HG03066 (cell line): ENCODE measurements at regions not wholly inside any gene's neighbourhood (a gene's known extent, or its start where the extent isn't known, plus 50 kb on each side); places are given as distances from the start of the nearest gene placed in this dataset.
"Not testable (repeated sequence)": the region's sequence is repeated elsewhere in the genome, so short reads cannot be mapped to it uniquely, and the experiment has no call there.

Source experiments
- ATAC-seq: cut with Tn5 transposase; IDR thresholded peaks from one replicate; pipeline ENCODE4 v1.9.1; 2021; ENCODE audit warnings: low read depth; ENCODE audit not compliant: unreplicated experiment

- ATAC-seq = no peak
Observed at GRCh38 chr15:31579976-31580375, 253.3 kb downstream of the KLF13 start.

GRCh38 chr15:31584195-31584594 is 257.6 kb downstream of the KLF13 start:
- no peak for ATAC-seq

GRCh38 chr15:31585240-31585639 is 258.6 kb downstream of the KLF13 start:
- no peak for ATAC-seq

GRCh38 chr15:31586841-31587240 is 260.2 kb downstream of the KLF13 start:
- ATAC-seq = no peak

- ATAC-seq = no peak
Observed at GRCh38 chr15:31587583-31587982, 260.9 kb downstream of the KLF13 start.

- ATAC-seq = no peak
Observed at GRCh38 chr15:31590609-31591008, 264.0 kb downstream of the KLF13 start.

- ATAC-seq = no peak
Observed at GRCh38 chr15:31591908-31592307, 265.3 kb downstream of the KLF13 start.

- ATAC-seq = no peak
Observed at GRCh38 chr15:31597466-31597865, 270.8 kb downstream of the KLF13 start.

GRCh38 chr15:31598620-31599019 is 272.0 kb downstream of the KLF13 start:
- no peak for ATAC-seq

GRCh38 chr15:31605467-31605931 is 278.9 kb downstream of the KLF13 start:
- ATAC-seq = no peak

GRCh38 chr15:31606194-31606669 is 279.6 kb downstream of the KLF13 start:
- no peak for ATAC-seq

- no peak for ATAC-seq
Observed at GRCh38 chr15:31606931-31607497, 280.4 kb downstream of the KLF13 start.

GRCh38 chr15:31607656-31608055 is 281.0 kb downstream of the KLF13 start:
- no peak for ATAC-seq

- ATAC-seq = no peak
Observed at GRCh38 chr15:31609258-31609681, 282.6 kb downstream of the KLF13 start.

- ATAC-seq = no peak
Observed at GRCh38 chr15:31609906-31610305, 283.3 kb downstream of the KLF13 start.

- ATAC-seq = no peak
Observed at GRCh38 chr15:31615643-31616415, 289.2 kb downstream of the KLF13 start.

- ATAC-seq = not testable (repeated sequence)
Observed at GRCh38 chr15:31623297-31623696, 296.7 kb downstream of the KLF13 start.

GRCh38 chr15:31624115-31624514 is 297.5 kb downstream of the KLF13 start:
- ATAC-seq = not testable (repeated sequence)

- ATAC-seq = not testable (repeated sequence)
Observed at GRCh38 chr15:31635715-31636114, 309.1 kb downstream of the KLF13 start.

- ATAC-seq = not testable (repeated sequence)
Observed at GRCh38 chr15:31636911-31637310, 310.3 kb downstream of the KLF13 start.

- not testable (repeated sequence) for ATAC-seq
Observed at GRCh38 chr15:31643955-31644354, 317.3 kb downstream of the KLF13 start.

GRCh38 chr15:31644761-31645160 is 318.1 kb downstream of the KLF13 start:
- ATAC-seq = not testable (repeated sequence)
